22Rv1 (cell line): ENCODE measurements at regions not wholly inside any gene's neighbourhood (a gene's known extent, or its start where the extent isn't known, plus 50 kb on each side); places are given as distances from the start of the nearest gene placed in this dataset.

Experiments used
- H3K27ac ChIP-seq: fragments of 450-650 bp; 2 replicates; pipeline ENCODE4 v1.5.1; 2017
- CTCF ChIP-seq: fragments of 450-650 bp; IDR thresholded peaks from 2 replicates; pipeline ENCODE4 v1.5.1; 2017; ENCODE audit warnings: mild to moderate bottlenecking
- ZFX ChIP-seq: fragments of 450-650 bp; IDR thresholded peaks from 2 replicates; pipeline ENCODE4 v1.6.1; 2017; ENCODE audit warnings: antibody characterized with exemption, borderline replicate concordance

GRCh38 chr11:13908535-13908934, 54.0 kb upstream of the SPON1 start:
- no peak overlapping the region for H3K27ac ChIP-seq
- TF ChIP-seq CTCF (no peak), ZFX (no peak)
